ENCODE measurements at regions not wholly inside any gene's neighbourhood (a gene's known extent, or its start where the extent isn't known, plus 50 kb on each side); places are given as distances from the start of the nearest gene placed in this dataset.

DNA sequence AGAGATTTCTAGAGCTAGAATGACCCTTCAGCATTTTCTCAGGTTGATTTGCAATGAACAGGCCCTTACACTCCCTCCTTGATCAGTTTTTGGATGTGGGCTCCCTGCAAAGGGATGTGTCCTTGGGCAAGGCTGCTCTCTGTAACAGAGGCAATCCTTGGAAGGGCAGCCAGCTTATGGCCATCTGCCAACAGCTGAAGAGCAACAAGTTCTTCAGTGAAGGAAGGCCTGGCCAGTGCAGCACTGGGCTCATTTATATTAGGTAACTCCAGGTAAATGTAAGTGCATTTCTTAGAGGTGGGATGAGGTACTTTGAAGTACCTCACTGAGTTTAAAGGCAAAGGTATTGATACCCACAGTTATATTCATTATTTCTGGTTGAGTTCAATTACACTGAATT is 114.3 kb upstream of the KCNJ16 start:
- no peak for DNase-seq

DNA sequence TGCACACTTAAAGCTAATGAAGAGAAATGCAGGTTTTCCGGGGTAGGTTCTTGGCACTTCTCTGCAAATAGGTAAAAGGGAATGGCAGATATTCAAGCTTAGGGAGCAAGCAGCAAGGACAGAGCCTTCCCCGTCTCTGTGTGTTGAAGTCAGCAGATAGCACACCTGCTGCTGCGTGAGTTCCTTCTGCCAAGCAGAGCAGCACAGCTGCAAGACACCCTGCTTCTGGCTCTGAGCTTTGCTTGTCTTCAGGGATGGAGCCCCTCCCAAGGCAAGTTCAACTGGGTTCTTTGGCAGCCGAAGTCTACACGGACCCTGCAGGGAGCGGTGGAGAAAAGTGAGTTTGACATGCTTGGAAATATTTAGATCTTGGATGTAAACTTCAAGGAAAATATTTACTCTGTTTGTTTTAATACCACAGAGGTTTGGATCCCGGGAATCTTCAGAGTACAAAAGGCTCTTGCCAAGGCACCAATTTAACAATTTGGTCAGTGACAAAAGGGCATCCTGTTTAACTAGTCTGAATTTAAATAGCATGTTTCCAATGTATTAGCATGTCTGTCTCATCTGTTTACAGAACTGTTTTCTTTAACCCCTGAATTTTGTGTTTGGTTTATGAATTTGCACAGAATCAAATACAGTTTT is 113.4 kb upstream of the KCNJ16 start:
- no peak for DNase-seq

DNA sequence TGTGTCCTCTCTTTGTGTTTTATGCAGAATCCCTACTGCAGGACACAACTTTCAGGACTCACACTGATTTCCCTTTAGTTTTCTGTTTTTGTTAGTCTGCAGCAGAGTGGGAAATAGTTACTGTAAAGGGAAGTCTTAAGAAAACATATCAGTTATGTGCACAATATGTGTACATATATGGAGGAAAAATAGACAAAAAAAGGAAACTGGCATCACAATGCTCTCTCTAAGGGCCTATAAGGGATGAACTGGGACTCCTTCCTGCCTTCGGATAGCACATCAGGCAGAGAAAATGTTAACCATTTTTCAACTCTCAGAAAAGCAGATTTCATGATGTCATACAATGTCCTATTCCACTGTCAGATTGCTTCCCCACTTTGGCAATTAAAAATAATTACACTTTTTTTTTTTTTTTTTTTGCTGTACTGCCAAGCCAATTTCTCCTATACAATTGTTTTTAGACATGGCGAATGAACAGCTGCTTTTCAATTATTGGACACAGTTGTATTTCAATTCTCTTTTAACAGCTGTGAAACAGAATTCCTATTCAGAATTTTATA is 112.5 kb upstream of the KCNJ16 start:
- no peak for DNase-seq

DNA sequence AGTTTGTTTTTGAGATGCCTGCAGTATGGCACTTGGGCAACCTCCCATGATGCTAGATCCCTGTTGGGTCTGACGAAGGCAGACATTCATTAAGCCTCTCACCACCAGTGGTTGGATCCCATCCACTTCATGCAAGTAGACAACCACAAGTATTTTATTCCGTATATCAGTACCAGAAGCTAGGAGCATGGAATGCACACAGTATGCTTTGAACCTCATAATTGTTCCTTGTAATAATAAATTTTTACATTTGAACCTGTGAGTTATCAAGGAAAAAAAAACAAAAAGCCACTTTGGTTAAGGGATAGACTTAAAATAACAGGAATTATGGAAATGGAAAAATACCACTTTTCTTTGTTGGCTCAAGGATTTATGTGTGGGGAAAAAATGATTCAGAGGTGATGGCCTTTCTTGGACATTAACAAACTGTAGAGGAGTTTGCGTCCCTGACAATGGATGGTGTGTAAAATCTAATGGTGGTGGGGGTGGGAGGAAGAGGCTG is 107.1 kb upstream of the KCNJ16 start:
- no peak for DNase-seq

DNA sequence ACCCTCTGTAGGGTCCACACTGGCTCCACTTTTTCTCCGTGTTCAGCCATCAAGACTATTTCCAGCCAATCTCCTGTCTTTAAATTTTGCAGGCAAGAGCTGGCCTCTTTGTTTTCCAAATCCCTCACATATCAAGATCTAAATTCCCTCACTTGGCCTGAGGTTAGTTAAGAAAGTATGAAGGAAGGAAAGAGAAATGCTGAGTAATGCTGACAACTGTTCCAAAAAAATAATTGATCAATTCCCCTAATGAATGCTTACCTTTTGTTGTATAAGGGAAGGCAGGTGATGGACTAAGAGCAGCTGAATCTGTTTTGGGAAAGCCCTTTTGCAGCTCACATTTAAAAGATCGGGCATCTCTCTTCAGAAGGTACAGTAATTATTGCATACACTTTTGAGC is 105.1 kb upstream of the KCNJ16 start:
- no peak for DNase-seq

DNA sequence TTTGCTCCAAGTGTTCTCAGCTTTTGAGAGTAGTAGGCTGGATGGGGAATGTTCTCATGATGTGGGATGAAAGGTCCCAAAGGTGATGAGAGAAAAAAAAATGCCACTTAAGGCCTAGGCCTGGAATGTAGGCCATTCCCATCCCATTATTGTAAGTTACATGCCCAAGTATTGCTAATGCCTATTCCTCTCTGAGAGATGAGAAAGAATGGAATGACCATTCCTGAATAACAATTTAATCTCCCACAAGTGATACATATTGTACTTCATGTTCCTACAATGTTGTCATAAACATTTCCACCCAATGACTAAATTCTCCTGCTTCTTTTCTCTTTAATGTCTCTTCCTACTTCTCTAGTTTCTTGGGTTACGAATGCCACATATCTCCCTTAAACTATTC is 102.8 kb upstream of the KCNJ16 start:
- no peak for DNase-seq

DNA sequence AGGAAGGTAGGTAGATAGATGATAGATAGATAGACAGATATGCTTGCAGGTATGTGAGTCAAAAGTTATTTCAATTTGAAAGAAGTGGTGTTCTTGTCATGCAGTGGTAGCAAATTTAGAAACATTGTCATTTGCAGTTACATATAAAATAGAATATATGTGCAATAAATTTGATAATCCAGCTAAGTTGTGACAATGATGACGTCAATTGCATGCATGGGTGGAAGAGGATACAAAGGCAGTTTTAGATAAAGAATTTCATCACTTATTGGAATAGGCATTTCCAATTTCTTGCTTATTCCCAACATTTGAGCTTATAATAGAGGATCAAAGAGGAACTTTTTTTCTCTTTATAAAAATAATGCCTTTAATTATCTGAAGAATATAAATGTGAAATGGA is 99.2 kb upstream of the KCNJ16 start:
- no peak for DNase-seq

DNA sequence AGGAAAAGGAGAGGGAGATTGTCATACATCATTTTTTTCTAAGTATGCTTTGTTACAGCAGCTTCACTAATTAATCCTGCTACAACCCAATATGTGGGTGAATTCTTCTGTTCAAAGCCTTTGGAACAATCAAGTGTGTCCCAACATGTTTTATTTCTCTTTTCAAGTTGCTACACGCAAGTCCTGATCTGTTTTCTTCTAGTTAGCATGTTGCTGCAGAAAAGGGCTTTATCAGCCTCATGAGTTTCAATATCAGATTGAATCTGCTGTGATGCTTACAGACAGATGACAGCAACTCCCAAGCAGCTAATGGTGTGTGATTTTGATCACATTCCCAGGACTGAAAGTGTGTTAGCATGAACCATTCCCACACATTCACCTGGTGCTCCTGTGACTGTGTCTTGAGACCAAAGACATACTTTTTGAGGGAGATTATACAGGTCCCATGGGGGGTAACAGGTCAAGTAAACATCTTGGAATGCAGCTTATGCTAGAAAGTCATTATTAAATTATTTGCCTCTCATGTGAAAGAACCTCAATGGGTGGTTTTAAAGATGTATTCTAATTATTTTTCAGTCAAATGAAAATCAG is 96.9 kb upstream of the KCNJ16 start:
- no peak for DNase-seq

DNA sequence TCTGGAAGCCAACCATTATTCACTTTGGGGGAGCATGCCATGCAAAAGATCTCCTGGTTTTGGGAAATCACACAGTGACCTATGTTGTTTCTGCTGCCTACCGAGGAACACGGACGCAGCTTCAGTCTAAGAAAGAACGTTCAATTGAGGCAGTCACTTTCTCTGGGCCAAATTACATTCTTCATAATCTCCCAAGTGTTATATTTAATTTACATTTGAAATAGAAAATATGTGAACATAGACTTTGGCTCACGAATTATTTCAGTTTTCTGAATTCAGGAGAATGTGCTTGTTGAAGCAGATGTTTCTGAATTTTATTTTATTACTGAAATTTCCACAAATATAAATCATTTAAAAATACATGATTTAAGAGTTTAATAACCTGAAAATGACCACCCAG is 93.6 kb upstream of the KCNJ16 start:
- no peak for DNase-seq

DNA sequence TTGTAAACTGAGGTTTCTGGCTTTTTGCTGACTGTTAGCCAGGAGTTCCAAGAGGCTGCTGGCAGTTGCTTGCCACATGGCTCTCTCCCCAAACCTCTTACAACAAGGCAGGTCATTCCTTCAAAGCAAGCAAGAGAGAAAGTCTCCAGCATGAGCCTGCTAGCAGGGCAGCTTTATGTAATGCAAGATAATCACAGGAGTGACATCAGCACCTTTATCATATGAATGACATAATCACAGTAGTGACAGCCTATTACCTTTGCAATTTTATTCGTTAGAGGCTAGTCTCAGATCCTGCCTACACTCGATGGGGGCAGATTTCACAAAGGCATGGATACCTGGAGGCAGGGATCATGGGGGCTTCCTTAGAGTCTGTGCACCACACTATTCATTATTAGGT is 79.5 kb upstream of the KCNJ16 start:
- no peak for DNase-seq

DNA sequence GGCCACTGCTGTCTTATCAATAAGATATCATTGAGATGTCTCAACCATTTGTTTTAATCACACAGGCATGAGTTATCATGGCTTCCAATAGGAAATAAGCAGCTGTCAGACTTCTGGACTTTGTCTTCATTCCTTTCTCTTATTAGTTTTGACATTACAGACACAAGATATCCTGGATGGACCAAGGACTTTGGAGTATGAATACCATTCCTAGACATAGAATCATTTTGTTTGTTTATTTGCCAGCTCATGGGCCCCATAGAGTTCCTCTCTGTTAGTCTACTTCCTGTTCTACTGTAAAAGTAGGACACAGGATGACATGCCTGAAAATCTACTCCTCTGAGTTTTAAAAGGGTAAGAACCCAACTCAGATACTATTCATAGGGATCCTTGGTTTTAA is 77.7 kb upstream of the KCNJ16 start:
- no peak for DNase-seq

DNA sequence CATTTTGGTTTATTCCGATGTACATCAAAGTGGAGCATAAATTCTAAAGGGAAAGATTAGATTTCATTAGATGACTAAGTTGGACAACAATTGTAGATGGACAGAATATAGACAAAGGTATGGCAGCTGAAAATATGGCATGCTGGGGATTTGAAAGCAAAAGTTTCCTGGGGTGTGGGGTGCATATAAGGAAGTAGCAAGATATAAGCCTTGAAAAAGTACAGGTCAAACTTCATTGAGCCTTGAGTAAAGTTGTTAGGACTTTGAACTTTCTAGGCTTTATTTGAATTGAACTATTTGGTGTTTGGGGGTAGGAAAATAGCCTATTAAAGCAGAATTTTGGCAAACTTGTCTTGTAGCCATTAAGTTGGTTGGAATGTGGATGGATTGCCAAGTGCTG is 75.8 kb upstream of the KCNJ16 start:
- DNase-seq: no peak

DNA sequence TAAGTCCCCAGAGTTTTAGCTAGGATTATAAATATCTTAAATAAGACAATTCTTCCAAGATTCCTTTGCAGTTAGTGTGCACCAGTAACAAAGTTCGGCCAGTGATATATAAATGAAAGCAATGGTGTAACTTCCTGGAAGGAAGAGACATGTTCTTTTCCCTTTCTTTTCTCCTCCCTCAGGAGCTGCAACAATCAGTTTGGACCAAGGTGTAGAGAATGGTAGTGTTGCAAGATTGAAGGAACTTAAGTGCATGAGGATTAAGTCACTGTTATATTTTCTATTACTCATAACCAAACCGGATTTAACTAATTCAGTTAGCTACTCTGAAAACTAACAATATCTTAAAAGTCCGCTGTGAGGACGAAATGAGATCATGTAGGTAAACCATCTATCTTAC is 68.9 kb upstream of the KCNJ16 start:
- no peak for DNase-seq

DNA sequence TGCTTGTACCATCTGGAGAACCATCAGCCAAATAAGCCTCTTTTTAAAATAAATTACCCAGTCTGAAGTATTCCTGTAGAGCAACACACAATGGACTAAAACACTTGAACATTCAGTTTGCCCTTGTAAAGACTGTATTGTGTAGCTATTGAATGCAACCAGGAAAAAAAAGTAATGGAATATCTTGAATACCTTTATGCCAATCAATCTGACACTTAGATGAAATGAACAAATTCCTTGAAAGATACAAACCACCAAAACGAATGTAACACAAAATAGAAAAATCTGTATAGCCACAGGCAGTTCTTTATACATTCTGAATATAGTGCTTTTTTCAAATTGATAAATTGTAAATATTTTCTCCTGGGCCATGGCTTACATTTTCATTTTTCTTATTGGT is 63.3 kb upstream of the KCNJ16 start:
- DNase-seq: no peak

DNA sequence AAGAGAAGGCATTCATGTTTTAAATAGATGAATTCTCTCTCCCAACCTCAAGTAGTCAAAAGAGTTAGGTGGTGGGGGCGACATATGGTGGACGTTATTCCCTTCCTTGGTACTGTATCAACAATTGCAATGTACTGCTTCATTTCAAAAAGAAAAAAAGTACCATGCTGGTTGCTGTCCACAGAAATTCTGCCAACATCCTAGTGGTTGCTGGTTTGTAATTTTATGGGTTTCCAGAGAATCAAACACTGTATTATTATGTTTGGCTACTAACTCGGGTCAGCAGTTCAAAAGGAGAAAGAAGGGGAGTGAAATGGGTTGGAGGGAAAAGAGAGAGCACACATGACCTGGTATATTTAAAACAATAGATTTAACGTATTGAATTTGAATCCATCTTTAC is 61.1 kb upstream of the KCNJ16 start:
- DNase-seq: no peak

DNA sequence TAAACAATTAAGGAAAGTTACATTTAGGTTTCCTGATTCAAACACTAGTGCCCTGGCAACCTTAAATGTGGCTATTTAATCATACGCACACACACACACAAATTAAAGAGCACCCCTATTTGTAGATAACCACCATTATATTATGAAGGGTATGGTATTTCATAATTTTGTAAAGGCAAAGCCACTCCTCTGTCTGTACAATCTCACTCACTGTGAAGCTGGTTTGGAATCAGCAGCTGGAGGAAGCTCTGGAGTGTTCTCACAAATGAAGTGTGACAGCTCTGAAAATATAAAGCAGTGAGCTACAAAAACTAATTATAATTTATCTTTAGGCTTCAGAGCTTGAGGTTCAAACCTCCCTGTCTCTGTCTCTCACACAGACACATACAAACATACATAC is 57.9 kb upstream of the KCNJ16 start:
- no peak for DNase-seq

DNA sequence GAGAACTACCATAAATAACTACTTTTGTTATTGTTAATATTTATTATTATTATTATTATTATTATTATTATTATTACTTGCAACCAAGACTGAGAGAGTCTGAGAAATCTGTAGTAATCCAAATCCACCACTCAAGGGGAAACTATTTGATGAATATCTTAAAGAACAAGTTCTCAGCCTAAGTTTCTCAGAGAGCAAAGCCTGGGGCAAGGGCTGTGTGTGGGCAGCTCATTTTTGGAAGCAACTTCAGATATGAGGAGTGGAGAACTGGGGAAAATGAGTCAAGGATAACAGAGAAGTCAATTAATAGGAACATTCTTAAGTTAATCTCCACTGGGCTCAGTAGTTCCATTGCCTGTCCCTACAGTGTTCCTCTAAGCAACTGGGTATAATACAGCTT is 57.1 kb upstream of the KCNJ16 start:
- no peak for DNase-seq

DNA sequence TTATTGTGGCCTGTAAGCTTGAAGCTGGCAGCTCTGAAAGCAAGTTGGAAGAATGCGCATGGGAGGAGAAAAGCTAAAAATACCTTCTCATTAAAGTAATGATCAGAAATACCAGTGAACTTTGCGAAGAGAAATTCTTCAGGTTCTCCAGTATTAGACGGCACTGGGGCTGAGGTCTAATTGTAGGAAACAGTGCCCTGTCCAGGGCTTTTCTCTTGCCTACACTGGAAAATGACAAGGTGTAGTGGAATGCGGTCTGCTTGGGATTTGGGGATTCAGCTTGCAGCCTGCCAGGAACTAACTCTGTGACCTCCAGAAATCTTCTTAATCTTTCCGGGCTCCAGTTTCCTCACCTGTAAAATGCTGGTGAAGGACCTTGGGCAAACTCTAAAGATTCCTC is 53.3 kb upstream of the KCNJ16 start:
- DNase-seq: no peak

DNA sequence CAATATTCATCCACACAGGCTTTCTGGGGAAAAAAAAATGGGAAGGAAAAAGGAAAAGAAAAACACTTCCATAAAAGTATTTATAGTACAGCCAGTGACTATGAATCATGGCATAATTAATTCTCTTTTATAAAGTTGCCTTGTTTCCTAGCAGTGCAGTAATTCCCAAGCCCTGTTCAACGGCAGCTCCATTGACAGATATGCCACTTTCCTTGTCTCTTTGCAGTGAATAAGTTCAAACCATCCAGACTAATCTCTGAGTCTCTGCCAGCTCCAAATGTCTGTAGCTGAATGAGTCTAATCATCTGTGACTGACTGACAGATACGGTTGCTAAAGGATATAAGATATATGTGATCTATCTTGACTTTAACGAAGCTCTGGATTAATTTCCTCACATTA is 52.9 kb upstream of the KCNJ16 start:
- no peak for DNase-seq

DNA sequence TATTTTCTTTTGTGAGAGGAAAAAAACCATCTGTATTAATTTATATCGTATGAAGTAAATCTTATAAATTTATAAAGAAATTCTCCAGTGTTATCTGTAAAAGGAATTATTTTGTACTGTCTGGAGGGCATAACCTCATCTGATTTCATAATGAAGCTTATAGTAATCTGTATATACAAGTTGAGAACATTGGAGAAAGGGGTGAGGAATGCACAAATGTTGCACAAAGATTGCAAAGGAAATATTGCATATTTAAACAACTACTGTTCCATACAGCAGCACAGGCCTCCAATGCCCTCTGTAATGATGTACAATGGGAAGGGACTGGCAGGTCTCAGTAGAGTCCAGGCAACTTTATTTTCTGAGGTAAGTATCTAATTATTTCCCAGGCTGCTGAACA is 50.8 kb upstream of the KCNJ16 start:
- DNase-seq: no peak

All from suppressor macrophage treated with lipopolysaccharide for 4 hours (primary cell).